NCI-H345 treated with DMSO at 0.1 percent for 48 hours (cell line): ENCODE measurements at regions not wholly inside any gene's neighbourhood (a gene's known extent, or its start where the extent isn't known, plus 50 kb on each side); places are given as distances from the start of the nearest gene placed in this dataset.
"Not testable (repeated sequence)": the region's sequence is repeated elsewhere in the genome, so short reads cannot be mapped to it uniquely, and the experiment has no call there.

Experiments used
- DNase-seq: peaks from one replicate; lab custom pipeline; 2025; ENCODE audit not compliant: unreplicated experiment; lab: John Stamatoyannopoulos, UW

GRCh38 chr17:22484826-22485225 is 792.5 kb downstream of the KCNJ18 start:
- DNase-seq = no peak

- DNase-seq = no peak
Observed at GRCh38 chr17:22490399-22490798, 798.1 kb downstream of the KCNJ18 start.

GRCh38 chr17:22492331-22492730 is 800.0 kb downstream of the KCNJ18 start:
- no peak for DNase-seq

- no peak for DNase-seq
Observed at GRCh38 chr17:22496450-22496849, 804.1 kb downstream of the KCNJ18 start.

- no peak for DNase-seq
Observed at GRCh38 chr17:22503322-22503899, 811.1 kb downstream of the KCNJ18 start.

- no peak for DNase-seq
Observed at GRCh38 chr17:22505660-22506059, 813.3 kb downstream of the KCNJ18 start.

- DNase-seq = no peak
Observed at GRCh38 chr17:22506231-22506630, 813.9 kb downstream of the KCNJ18 start.

GRCh38 chr17:22506861-22507260 is 814.5 kb downstream of the KCNJ18 start:
- no peak for DNase-seq

- no peak for DNase-seq
Observed at GRCh38 chr17:22507823-22508222, 815.5 kb downstream of the KCNJ18 start.

GRCh38 chr17:22510504-22510903 is 818.2 kb downstream of the KCNJ18 start:
- DNase-seq = no peak

GRCh38 chr17:22511431-22511830 is 819.1 kb downstream of the KCNJ18 start:
- DNase-seq = no peak

- no peak for DNase-seq
Observed at GRCh38 chr17:22512057-22512456, 819.7 kb downstream of the KCNJ18 start.

GRCh38 chr17:22512506-22512905 is 820.2 kb downstream of the KCNJ18 start:
- no peak for DNase-seq

- no peak for DNase-seq
Observed at GRCh38 chr17:22512997-22513538, 820.7 kb downstream of the KCNJ18 start.

- no peak for DNase-seq
Observed at GRCh38 chr17:22514315-22514714, 822.0 kb downstream of the KCNJ18 start.

GRCh38 chr17:22514767-22515320 is 822.5 kb downstream of the KCNJ18 start:
- no peak for DNase-seq

- DNase-seq = no peak
Observed at GRCh38 chr17:22515599-22515998, 823.3 kb downstream of the KCNJ18 start.

GRCh38 chr17:22516861-22517636 is 824.7 kb downstream of the KCNJ18 start:
- DNase-seq = no peak

- DNase-seq = no peak
Observed at GRCh38 chr17:22517716-22518115, 825.4 kb downstream of the KCNJ18 start.

- DNase-seq = no peak
Observed at GRCh38 chr17:22518185-22518584, 825.9 kb downstream of the KCNJ18 start.

- DNase-seq = not testable (repeated sequence)
Observed at GRCh38 chr17:22548873-22549272, 856.5 kb downstream of the KCNJ18 start.
